ENCODE measurements at regions not wholly inside any gene's neighbourhood (a gene's known extent, or its start where the extent isn't known, plus 50 kb on each side); places are given as distances from the start of the nearest gene placed in this dataset.

DNA sequence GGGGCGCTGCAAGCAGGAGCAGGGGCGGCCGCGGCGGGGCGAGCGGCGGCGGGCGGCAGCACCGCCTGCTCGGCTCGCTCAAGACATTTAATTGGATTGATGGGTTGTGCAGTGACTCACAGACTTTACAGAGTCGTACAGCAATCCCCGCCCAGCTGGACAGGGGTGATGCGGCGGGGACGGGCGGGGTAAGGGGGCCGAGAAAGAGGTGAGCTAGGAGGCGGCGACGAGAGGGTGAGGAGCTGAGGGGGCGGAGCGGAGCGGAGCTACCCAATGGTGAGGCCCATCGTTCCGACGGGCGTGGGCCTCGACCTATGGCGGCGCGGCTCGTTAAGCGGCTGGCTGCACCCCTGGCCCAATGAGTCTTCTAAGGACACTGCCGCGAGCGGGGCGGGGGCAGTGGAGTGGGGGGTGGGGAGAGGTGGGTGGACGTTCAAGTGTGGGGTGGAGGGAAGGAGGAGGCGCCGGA is 97.1 kb upstream of the SERTAD2 start:
- Mint-ChIP-seq H3K36me3 (ENCODE audit: low read depth) (no peaks in the 10 kb centered on the region), H3K27me3 (ENCODE audit: low read depth) (no peaks in the 10 kb centered on the region), H3K4me1 (ENCODE audit: low read depth) (peaks cover 19% of the 10 kb centered on the region), H3K4me3 (peak overlapping the region; percentile 99), H3K27ac (peak overlapping the region; percentile 97), H3K9me3 (no peaks in the 10 kb centered on the region)

DNA sequence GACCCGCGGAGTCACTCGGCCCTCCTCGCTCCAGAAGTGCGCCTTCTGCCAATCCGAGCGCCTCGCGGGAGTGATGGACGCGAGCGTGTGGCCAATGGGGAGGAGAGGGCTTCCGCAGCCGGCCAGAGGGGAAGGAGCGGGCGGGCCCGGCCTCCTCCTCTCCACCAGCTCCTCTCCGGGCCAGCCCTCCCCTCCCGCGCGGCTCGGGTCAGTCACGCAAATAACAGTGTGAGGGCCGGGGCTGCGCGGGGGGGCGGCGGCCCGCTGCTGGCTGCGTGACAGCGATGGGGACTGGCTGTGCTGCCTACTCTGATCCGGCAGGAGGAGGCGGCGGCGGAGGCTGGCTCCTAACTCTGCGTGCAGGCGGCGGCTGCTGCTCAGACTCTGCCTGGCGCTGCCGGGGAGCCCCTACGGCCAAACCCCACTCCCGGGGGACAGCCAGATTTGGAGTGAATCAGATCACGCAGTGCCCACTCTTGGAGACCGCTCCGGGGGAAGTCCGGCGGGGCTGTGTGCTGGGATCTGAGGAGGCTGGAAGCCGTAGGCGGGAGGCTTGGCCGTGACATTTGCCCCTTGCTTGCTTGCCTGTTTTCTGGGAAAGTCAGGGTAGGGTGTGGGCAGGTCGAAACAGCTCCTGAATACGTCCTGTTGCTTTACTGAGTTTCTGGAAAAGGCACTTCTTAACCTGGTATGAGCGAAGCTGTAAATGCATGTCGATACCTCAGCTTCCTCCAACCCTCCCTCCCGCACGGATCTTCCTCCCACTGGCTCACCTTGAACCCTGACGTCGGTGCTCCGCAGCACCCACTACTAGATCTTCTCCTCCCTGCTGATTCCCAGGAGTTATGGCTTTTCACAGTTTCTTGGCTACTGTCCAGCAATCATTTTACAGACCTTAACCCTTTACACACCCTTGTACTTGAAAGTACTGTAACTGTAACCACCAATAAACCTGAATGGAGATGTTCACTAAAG is 97.9 kb upstream of the SERTAD2 start:
- H3K27me3 Mint-ChIP-seq (ENCODE audit: low read depth) = no peaks in the 10 kb centered on the region
- H3K4me3 Mint-ChIP-seq = peak overlapping the region; percentile 99
- H3K9me3 Mint-ChIP-seq = no peaks in the 10 kb centered on the region
- H3K27ac Mint-ChIP-seq = peak overlapping the region; percentile 97
- peaks cover 19% of the 10 kb centered on the region for H3K4me1 Mint-ChIP-seq (ENCODE audit: low read depth)
- H3K36me3 Mint-ChIP-seq (ENCODE audit: low read depth) = no peaks in the 10 kb centered on the region

DNA sequence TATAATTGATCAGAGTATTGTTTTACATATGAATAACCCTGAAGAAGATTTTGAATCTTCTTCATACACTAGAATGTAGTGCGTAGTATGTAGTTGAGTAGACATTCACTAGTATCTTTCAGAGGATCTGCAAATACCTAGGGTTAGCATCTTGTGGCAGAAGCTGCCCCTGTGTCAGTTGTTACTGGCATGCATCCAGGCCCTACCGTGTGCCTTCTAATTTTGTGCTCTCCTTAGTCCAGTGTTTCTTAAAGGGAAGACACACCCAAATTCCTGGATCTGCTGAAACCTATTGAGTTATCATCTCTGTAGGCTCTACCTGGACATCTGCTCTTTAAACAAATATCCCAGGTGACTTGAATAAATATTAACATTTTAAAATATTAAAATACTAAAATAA is 99.7 kb upstream of the SERTAD2 start:
- peaks cover 18% of the 10 kb centered on the region for H3K4me1 Mint-ChIP-seq (ENCODE audit: low read depth)
- no peaks in the 10 kb centered on the region for H3K27me3 Mint-ChIP-seq (ENCODE audit: low read depth)
- H3K4me3 Mint-ChIP-seq = no peak overlapping the region
- H3K9me3 Mint-ChIP-seq = no peaks in the 10 kb centered on the region
- no peak overlapping the region for H3K27ac Mint-ChIP-seq
- H3K36me3 Mint-ChIP-seq (ENCODE audit: low read depth) = no peaks in the 10 kb centered on the region

DNA sequence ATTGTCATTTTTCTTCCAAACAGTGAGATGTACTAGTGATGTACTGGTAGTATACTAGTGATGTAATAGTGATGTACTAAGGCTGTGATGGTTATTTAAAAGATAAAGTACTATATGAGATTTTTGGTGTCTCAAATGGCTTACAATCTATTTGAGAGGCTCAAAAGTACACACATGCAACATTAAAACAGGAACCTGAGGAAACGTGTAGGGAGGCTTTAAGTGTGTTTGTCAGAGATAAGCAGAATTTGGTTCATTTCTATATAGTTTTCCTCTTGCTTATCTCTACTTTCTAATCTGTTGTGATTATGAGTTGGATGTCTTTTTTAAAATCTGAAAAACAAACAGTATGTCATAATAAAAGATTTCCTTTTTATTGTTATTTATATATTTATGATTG is 100.9 kb upstream of the SERTAD2 start:
- Mint-ChIP-seq H3K27me3 (ENCODE audit: low read depth) (no peaks in the 10 kb centered on the region), H3K27ac (no peak overlapping the region), H3K36me3 (ENCODE audit: low read depth) (no peaks in the 10 kb centered on the region), H3K4me3 (no peak overlapping the region), H3K9me3 (no peaks in the 10 kb centered on the region), H3K4me1 (ENCODE audit: low read depth) (peaks cover 9% of the 10 kb centered on the region)

DNA sequence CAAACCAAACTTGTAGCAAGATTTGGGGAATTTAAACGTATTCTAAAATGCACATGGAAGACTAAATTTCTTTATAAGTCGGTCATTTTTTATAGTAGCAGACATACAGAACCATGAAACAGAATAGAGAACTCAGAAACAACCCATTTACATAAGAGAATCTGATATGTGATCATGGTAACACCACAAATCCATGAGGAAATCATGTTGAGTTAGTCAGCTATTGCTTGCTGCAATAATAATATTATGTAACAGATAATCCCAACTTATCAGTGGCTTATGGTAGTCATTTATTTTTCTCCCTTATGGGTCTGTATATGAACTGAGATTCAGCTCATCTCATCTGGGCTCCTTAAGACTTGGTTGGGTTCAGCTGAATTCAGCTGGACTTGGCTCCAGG is 103.4 kb upstream of the SERTAD2 start:
- Mint-ChIP-seq H3K27me3 (ENCODE audit: low read depth) (no peaks in the 10 kb centered on the region), H3K9me3 (no peaks in the 10 kb centered on the region), H3K27ac (no peak overlapping the region), H3K4me1 (ENCODE audit: low read depth) (peaks cover 9% of the 10 kb centered on the region), H3K4me3 (no peak overlapping the region), H3K36me3 (ENCODE audit: low read depth) (no peaks in the 10 kb centered on the region)

DNA sequence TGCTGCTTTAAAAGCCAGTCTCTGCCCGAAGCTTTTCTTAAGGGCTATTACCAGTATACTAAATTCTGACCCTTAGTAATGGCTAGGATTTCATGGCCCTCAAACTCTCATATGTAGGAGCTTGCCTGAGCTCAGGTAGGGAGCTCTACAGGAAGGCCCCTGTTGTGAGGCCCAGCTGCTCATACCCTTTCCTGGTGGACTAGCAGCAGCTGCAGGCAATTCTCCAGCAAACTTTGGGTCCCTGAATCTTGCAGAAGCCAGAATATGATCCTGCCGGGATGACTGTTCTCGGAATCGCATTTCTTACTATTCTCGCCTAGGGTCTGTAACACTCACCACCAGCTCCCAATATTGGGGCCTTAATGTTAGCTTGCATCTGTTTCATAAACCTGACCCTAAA is 106.4 kb upstream of the SERTAD2 start:
- no peaks in the 10 kb centered on the region for H3K36me3 Mint-ChIP-seq (ENCODE audit: low read depth)

DNA sequence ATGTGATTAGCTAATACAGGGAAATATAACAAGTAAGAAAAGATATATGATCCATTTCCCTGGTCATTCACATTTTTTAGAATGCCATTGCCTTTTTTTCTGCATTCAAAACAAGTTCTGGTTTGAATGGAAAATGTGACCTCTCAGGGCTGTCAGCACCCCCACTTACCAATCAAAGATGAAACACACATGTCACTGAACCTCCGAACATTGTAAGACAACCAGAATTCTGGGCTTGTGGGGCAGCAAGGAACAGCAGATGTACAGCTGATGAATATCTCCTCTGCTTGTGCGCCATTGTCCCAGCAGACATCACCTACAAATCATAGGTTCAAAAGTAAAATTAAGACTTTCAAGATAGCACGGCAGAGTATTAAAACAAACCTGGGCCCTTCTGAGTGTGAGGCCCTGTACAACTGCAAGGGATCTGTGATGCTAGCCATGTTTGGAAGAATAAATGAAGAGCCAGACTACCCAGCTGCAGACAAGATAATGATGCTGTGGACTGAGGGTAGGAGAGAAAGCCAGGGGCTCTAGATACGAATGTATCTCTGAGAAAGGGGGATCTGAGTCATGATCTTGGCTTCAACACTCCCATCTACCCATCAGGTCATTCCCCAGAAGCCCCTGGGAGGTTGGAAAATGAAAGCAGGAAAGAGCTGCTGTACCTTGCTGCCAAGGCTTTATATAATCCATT is 108.7 kb upstream of the SERTAD2 start:
- no peaks in the 10 kb centered on the region for H3K27me3 Mint-ChIP-seq (ENCODE audit: low read depth)
- no peak overlapping the region for H3K4me3 Mint-ChIP-seq
- no peak overlapping the region for H3K27ac Mint-ChIP-seq
- H3K36me3 Mint-ChIP-seq (ENCODE audit: low read depth) = peaks cover 2% of the 10 kb centered on the region
- H3K4me1 Mint-ChIP-seq (ENCODE audit: low read depth) = peaks cover 25% of the 10 kb centered on the region
- no peaks in the 10 kb centered on the region for H3K9me3 Mint-ChIP-seq

More for the DNA sequence above, 106.4 kb upstream of the SERTAD2 start:
- no peak overlapping the region for H3K4me3 Mint-ChIP-seq
- no peaks in the 10 kb centered on the region for H3K27me3 Mint-ChIP-seq (ENCODE audit: low read depth)
- no peaks in the 10 kb centered on the region for H3K9me3 Mint-ChIP-seq
- H3K27ac Mint-ChIP-seq = no peak overlapping the region
- H3K4me1 Mint-ChIP-seq (ENCODE audit: low read depth) = peaks cover 10% of the 10 kb centered on the region

DNA sequence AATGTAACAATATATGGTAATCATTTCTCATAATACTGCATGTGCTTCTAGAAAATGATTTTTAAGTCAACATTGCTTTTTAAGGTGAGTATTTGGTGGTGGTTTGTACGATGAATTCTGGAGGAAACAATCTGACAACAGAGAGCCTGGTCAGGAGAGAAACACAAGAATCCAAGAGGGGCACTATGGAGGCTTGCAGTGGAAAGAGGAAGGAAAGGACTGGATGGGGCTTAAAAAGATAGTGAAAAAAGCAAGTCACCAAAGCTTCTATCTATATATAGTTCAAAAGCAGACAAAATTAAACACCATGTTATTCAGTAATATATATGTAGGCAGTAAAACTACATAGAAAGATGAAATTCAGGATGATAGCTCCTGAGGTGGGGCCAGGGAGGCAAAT is 109.4 kb upstream of the SERTAD2 start:
- Mint-ChIP-seq H3K27me3 (ENCODE audit: low read depth) (no peaks in the 10 kb centered on the region), H3K4me1 (ENCODE audit: low read depth) (peaks cover 28% of the 10 kb centered on the region), H3K27ac (no peak overlapping the region), H3K9me3 (no peaks in the 10 kb centered on the region), H3K36me3 (ENCODE audit: low read depth) (peaks cover 2% of the 10 kb centered on the region), H3K4me3 (no peak overlapping the region)

DNA sequence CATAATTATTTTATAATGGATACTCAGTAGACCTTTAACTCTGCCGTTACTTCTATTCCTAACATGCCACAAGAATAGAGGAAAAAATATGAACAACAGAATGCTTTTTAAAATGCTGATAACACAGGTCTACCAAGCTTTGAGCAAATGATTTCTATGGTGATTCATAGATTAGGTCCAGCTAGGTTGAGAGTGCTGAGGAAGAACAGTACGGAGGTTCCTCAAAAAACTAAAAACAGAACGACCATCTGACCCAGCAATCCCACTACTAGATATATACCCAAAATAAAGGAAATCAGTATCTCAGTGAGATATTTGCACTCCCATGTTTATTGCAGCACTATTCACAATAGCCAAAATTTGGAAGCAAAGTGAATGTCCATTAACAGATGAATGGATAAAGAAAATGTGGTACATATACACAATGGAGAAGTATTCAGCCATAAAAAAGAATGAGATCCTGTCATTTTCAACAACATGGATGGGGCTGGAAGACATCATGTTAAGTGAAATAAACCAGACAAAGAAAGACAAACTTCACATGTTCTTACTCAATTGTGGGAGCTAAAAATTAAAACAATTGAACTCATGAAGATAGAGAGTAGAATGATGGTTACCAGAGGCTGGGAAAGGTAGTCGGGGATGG is 111.6 kb upstream of the SERTAD2 start:
- Mint-ChIP-seq H3K27me3 (ENCODE audit: low read depth) (peaks cover 5% of the 10 kb centered on the region), H3K36me3 (ENCODE audit: low read depth) (peaks cover 2% of the 10 kb centered on the region), H3K4me3 (no peak overlapping the region), H3K4me1 (ENCODE audit: low read depth) (peaks cover 40% of the 10 kb centered on the region), H3K27ac (peak overlapping the region; percentile 32), H3K9me3 (no peaks in the 10 kb centered on the region)

DNA sequence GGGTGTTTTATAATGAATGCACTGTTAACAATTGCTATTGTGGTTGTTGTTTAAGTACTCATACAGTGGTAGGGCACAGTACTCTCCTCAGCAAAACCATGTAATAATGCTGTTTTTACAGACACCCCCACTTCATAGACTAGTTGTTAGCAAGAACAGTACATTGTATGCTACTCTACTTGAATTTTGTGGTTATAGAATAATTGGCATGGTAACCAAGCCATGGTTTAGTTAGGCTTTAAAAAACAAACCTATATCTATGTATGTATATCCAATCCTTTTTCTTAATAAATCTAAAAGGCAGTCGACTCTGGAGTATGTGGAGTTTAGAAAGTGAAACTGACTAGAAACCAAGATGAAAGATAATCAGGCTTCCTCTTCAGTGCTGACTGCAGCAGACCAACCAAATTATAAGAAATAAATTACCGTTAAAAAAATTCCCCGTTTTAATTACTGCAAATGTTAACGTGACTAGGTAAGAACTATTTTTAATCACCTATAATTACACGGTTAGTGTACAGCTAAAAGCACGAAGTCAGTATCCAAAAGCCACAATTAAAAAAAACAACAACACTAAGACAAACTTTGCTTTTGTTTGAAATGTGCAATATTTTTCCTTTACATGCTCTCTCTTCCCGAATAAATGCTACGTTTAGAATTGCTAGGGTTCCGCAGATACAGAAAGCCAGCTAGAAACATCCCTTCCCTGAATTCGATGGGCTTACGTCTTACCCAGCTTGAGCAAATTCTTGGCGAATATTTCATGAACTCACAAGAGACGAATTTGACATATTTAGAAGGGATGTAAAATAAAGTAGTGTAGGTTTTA is 113.3 kb upstream of the SERTAD2 start:
- peaks cover 34% of the 10 kb centered on the region for H3K4me1 Mint-ChIP-seq (ENCODE audit: low read depth)
- no peaks in the 10 kb centered on the region for H3K9me3 Mint-ChIP-seq
- peaks cover 2% of the 10 kb centered on the region for H3K36me3 Mint-ChIP-seq (ENCODE audit: low read depth)
- peak overlapping the region; percentile 95 for H3K27ac Mint-ChIP-seq
- peaks cover 5% of the 10 kb centered on the region for H3K27me3 Mint-ChIP-seq (ENCODE audit: low read depth)
- peak overlapping the region; percentile 91 for H3K4me3 Mint-ChIP-seq

DNA sequence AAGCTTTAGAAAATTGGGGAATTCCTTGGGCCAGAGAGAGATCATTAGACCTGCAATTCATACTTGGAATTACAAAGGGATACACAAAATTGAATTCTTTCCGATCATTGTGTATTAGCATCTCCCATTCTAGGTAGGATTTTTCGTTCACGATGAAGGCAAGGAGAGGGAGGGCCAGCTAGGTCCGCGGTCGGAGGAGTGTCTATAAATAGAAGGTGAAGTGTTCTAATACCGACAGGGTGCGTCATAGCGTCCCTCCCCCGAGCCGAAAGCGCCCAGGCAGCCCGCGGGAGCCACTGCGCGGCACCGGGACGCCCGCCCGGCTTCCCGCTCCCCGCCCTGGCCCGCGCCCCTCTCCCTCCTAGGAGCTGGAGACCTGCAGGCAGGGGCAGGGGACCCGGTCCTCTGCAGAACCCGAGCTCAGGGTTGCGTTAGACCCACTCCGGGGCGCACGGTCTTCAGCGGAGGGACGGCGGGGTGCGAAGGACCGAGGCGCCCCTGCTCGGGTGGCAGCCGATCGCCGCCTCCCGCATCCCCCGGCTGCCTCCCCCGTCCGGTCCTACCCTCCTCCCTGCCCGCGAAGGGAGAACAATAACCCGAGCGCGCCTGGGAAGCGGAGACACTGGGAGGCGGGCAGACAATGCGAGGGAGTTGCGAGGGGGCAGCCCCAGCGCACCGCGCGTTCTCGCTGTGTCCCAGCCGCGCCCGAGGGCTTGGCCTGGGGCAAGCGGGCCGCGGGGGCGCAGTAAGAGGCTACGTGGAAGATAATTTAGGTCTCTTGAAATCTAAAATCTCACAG is 114.2 kb upstream of the SERTAD2 start:
- Mint-ChIP-seq H3K4me1 (ENCODE audit: low read depth) (peaks cover 34% of the 10 kb centered on the region), H3K4me3 (peak overlapping the region; percentile 91), H3K27me3 (ENCODE audit: low read depth) (peaks cover 5% of the 10 kb centered on the region), H3K9me3 (no peaks in the 10 kb centered on the region), H3K27ac (peak overlapping the region; percentile 95), H3K36me3 (ENCODE audit: low read depth) (peaks cover 2% of the 10 kb centered on the region)

DNA sequence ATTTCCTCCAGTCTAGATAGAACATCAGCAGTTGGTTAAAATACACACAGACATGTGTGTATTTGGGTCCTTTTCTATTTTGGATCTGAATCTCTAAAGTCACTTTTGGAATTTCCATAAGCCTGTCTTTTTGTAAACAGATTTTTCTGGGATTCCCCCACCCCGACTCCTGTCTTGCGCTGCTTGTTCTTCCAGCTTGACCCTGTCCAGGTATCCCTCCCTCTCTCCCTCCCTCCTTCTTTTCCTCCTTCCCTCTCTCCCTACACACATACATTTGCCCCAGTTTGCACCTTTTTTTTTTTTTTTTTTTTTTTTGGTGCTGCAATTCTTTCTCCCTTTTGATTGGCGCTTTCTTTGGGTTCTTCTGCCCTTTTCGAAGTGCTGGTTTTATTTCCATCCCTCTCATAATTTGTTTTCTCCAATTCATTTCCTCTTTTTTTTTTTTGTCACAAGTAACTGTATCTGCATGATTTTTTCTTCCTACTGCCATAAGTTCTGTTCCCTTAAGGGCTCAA is 114.8 kb upstream of the SERTAD2 start:
- Mint-ChIP-seq H3K27me3 (ENCODE audit: low read depth) (peaks cover 5% of the 10 kb centered on the region), H3K36me3 (ENCODE audit: low read depth) (peaks cover 2% of the 10 kb centered on the region), H3K27ac (peak overlapping the region; percentile 84), H3K9me3 (no peaks in the 10 kb centered on the region), H3K4me3 (peak overlapping the region; percentile 91), H3K4me1 (ENCODE audit: low read depth) (peaks cover 32% of the 10 kb centered on the region)

DNA sequence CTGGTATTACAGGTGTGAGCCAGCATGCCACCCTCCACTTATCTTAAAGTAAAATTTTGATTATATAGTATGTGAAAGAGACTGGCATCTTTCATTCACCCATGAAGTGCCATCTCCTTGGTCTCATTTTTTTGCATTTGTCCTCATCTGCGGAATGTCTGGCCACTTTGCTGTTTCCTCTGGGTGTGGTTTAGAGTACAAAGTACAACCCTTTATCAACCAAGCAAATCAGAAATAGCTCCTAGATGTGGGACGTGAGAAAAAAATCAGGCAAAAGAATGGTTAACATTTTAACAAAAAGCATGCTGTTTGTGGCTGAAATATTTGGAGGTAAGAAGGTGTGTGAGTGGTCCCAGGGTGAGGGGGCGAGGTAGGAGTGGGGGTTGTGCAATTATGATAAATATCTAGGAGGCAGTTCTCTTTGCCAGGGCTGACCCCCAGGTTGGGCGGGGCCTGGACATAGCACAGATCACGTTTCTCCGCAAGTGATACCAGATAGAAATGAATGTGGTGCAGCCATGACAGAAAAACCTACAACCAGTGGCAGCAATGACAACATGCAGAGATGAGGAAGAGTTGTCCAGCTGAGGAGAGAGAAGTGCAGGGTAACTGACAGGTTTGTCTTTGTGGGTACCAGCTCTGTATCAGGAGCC is 115.8 kb upstream of the SERTAD2 start:
- no peak overlapping the region for H3K27ac Mint-ChIP-seq
- no peak overlapping the region for H3K4me3 Mint-ChIP-seq
- no peaks in the 10 kb centered on the region for H3K9me3 Mint-ChIP-seq
- H3K27me3 Mint-ChIP-seq (ENCODE audit: low read depth) = peaks cover 5% of the 10 kb centered on the region
- H3K4me1 Mint-ChIP-seq (ENCODE audit: low read depth) = peaks cover 31% of the 10 kb centered on the region
- H3K36me3 Mint-ChIP-seq (ENCODE audit: low read depth) = peaks cover 2% of the 10 kb centered on the region

All from T-helper 1 cell treated with Interleukin-12 subunit alpha and Interleukin-12 subunit beta and Interleukin-4 antibody, amounts not matched to agents 30 μg/mL and 1 μg/mL, for 36 hours (primary cell).